ENCODE measurements at regions not wholly inside any gene's neighbourhood (a gene's known extent, or its start where the extent isn't known, plus 50 kb on each side); places are given as distances from the start of the nearest gene placed in this dataset.

- ATAC-seq = no peak
These were observed 558.4 kb downstream of the LMO4 start for GRCh38 chr1:87887100-87887499.

GRCh38 chr1:87888446-87888845 lies 559.8 kb downstream of the LMO4 start:
- no peak for ATAC-seq

- no peak for ATAC-seq
These were observed 565.4 kb downstream of the LMO4 start for GRCh38 chr1:87894062-87894461.

- ATAC-seq = no peak
These were observed 568.8 kb downstream of the LMO4 start for GRCh38 chr1:87897481-87897880.

GRCh38 chr1:87898431-87898830 lies 569.8 kb downstream of the LMO4 start:
- ATAC-seq = no peak

GRCh38 chr1:87899017-87899416 lies 570.3 kb downstream of the LMO4 start:
- no peak for ATAC-seq

- ATAC-seq = no peak
These were observed 571.1 kb downstream of the LMO4 start for GRCh38 chr1:87899746-87900145.

GRCh38 chr1:87902830-87903229 lies 574.1 kb downstream of the LMO4 start:
- no peak for ATAC-seq

- no peak for ATAC-seq
These were observed 574.6 kb downstream of the LMO4 start for GRCh38 chr1:87903242-87903641.

- ATAC-seq = no peak
These were observed 576.0 kb downstream of the LMO4 start for GRCh38 chr1:87904651-87905050.

- no peak for ATAC-seq
These were observed 577.0 kb downstream of the LMO4 start for GRCh38 chr1:87905651-87906050.

GRCh38 chr1:87906078-87906477 lies 577.4 kb downstream of the LMO4 start:
- ATAC-seq = no peak

- no peak for ATAC-seq
These were observed 584.7 kb downstream of the LMO4 start for GRCh38 chr1:87913361-87913760.

- ATAC-seq = no peak
These were observed 585.7 kb downstream of the LMO4 start for GRCh38 chr1:87914396-87914795.

- peak; percentile 36 for ATAC-seq
These were observed 587.1 kb downstream of the LMO4 start for GRCh38 chr1:87915771-87916170.

GRCh38 chr1:87916965-87917364 lies 588.3 kb downstream of the LMO4 start:
- no peak for ATAC-seq

- ATAC-seq = no peak
These were observed 589.7 kb downstream of the LMO4 start for GRCh38 chr1:87918398-87918797.

- ATAC-seq = no peak
These were observed 594.2 kb downstream of the LMO4 start for GRCh38 chr1:87922885-87923284.

- ATAC-seq = no peak
These were observed 597.6 kb downstream of the LMO4 start for GRCh38 chr1:87926131-87926830.

GRCh38 chr1:87926921-87927320 lies 598.2 kb downstream of the LMO4 start:
- no peak for ATAC-seq

- ATAC-seq = no peak
These were observed 599.0 kb downstream of the LMO4 start for GRCh38 chr1:87927391-87928280.

- ATAC-seq = no peak
These were observed 599.9 kb downstream of the LMO4 start for GRCh38 chr1:87928623-87929022.

- ATAC-seq = no peak
These were observed 601.2 kb downstream of the LMO4 start for GRCh38 chr1:87929906-87930305.

GRCh38 chr1:87930796-87931195 lies 602.1 kb downstream of the LMO4 start:
- no peak for ATAC-seq
